Fibroblast of villous mesenchyme (primary cell): ENCODE measurements at regions not wholly inside any gene's neighbourhood (a gene's known extent, or its start where the extent isn't known, plus 50 kb on each side); places are given as distances from the start of the nearest gene placed in this dataset.

ENCODE experiments used
- DNase-seq: peaks from one replicate; pipeline ENCODE4 v3.0.0-alpha.2; 2010; ENCODE audit warnings: low read depth
- H3K4me3 ChIP-seq: 2 replicates; pipeline ENCODE4 v1.5.1; 2011; ENCODE audit warnings: low read depth, mild to moderate bottlenecking, low read length
- TF ChIP-seq, protein P1 (sequence below): IDR thresholded peaks from 2 replicates; pipeline ENCODE4 v1.5.1; 2012; ENCODE audit warnings: low read depth, mild to moderate bottlenecking, low read length; ENCODE audit not compliant: insufficient read depth

DNA sequence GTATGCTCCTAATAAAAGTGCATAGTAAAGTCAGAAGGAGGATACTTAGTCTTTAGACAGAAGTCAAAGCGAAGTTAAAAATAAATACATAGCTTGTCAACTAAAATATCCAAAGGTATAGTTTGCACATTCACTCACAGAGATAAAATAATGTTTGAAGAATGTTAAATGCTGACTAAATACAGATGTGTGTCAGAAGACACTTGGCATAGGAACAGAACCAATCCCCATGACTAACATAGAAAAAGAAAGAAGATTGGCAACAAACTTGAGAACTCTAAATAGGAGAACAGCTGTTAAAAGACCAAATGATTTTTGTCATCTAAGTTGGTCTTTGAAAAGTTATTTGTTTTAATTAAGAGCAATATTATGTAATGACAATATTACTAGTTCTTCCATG is 1172.1 kb upstream of the RAG2 start:
- TF ChIP-seq, protein P1, sequence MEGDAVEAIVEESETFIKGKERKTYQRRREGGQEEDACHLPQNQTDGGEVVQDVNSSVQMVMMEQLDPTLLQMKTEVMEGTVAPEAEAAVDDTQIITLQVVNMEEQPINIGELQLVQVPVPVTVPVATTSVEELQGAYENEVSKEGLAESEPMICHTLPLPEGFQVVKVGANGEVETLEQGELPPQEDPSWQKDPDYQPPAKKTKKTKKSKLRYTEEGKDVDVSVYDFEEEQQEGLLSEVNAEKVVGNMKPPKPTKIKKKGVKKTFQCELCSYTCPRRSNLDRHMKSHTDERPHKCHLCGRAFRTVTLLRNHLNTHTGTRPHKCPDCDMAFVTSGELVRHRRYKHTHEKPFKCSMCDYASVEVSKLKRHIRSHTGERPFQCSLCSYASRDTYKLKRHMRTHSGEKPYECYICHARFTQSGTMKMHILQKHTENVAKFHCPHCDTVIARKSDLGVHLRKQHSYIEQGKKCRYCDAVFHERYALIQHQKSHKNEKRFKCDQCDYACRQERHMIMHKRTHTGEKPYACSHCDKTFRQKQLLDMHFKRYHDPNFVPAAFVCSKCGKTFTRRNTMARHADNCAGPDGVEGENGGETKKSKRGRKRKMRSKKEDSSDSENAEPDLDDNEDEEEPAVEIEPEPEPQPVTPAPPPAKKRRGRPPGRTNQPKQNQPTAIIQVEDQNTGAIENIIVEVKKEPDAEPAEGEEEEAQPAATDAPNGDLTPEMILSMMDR, result no peak
- no peak for DNase-seq
- no peak overlapping the region for H3K4me3 ChIP-seq

DNA sequence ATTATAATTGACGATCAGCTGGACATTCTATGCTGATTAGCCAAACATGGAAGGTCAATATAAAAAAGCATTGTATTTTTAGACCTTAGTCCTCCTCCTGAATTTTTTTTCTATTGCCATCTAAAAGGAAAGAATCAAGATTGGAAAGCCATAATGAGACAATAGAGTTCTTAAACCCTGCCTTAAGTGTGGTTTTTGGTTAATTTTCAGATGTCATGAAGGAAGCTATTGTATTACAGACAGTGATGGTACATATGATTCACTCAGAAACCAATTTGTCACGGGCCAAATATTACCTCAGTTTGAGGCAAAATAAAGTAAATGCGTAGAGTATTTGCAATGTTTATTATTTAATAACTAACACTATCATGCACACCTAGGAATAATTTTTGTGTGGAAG is 1164.0 kb upstream of the RAG2 start:
- no peak for DNase-seq
- TF ChIP-seq, protein P1, result no peak
- no peak overlapping the region for H3K4me3 ChIP-seq

DNA sequence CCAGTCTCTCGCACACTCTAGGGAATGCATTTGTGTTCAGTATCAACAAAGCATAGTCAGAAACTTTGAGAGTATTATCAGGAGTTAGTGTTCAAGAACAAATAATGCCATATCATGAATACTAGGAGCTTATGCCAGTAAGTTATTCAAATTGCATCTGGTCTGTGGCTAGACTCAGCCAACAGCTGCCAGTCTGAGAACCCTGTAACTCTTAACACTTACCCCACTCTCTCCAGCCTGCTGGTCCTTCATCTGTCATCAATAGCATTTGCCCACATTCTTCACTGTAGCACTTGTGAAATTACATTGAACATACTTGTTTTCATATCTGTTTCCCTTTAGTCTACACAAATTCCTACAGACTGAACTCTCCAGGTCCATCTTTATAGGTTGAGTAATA is 1157.5 kb upstream of the RAG2 start:
- TF ChIP-seq, protein P1, result no peak
- DNase-seq, result no peak
- no peak overlapping the region for H3K4me3 ChIP-seq

DNA sequence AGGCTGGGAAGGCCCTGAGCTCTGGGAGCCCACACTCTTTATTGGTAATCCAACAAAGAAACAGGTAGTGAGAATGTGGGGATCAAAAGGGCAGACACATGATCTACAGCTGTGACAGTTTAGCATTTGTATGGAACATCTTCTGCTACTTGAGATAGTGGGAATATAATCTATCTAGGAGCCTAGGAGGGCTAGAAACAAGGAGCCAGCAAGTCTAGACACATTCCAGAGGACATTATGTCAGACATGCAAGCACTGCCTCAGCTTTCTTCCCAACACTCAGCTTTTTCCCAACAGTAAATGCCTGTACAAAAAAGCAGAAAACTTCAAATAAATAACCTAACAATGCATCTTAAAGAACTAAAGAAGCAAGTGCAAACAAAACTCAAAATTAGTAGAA is 1150.6 kb upstream of the RAG2 start:
- no peak for DNase-seq
- no peak overlapping the region for H3K4me3 ChIP-seq
- TF ChIP-seq, protein P1, result no peak

DNA sequence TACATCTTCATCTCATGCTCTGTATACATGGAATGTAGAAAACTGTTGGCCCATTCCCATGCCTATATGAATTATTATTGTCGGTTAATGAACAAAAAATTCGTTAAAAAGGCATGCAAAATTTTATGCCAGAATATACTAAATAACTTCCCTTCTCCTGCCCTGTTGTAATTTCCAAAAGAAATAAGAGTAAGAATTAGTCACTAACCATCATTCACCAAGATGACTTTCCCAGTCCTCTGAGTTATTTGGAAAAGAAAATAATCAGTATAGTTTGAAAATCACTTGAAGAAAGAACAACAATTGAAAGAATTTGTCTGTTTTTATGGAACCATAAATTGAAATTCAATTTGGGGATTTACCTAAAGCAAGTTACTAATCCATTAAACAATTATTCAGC is 1149.1 kb upstream of the RAG2 start:
- no peak overlapping the region for H3K4me3 ChIP-seq
- no peak for DNase-seq
- TF ChIP-seq, protein P1, result no peak

DNA sequence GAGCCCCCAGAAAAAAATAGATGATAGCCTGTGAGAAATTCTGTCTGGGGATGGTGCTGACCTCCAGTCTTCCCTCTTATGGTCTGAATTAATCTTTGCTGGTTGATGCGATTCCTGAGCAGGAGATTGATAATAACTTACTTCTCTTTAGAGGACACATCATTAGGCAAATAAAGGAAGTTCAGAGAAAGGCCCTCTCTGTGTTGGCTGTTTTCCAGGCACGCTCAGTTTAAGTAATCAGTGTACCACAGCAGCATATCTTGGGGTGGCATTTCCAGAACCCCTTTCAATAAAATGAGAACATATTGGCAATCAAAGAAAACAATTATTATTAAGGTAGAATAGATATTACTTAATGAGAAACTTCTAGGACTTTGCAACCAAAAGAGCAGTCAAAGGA is 1129.3 kb upstream of the RAG2 start:
- DNase-seq, result no peak
- TF ChIP-seq, protein P1, result no peak
- H3K4me3 ChIP-seq, result no peak overlapping the region

DNA sequence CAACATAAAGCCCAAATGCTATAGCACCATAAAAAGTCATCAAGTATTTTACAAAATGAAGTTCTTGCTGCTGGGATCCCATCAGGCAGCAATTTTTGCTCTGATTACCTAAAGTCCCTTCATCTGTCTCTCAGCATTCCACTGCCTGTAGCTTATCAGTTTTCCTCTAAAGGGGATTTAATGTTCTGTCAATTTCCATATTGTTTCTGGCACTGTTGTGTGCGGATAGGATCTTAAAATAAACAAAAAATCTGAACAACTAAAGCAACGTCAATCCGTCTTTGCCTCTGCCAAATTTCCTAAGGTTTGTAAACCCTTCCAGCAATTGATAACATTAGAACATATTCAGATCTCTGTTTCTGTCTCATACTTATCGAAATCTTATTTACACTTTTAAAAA is 1126.3 kb upstream of the RAG2 start:
- TF ChIP-seq, protein P1, result no peak
- DNase-seq, result no peak
- H3K4me3 ChIP-seq, result no peak overlapping the region
